ENCODE measurements at regions not wholly inside any gene's neighbourhood (a gene's known extent, or its start where the extent isn't known, plus 50 kb on each side); places are given as distances from the start of the nearest gene placed in this dataset.
"Not testable (repeated sequence)": the region's sequence is repeated elsewhere in the genome, so short reads cannot be mapped to it uniquely, and the experiment has no call there.

DNA sequence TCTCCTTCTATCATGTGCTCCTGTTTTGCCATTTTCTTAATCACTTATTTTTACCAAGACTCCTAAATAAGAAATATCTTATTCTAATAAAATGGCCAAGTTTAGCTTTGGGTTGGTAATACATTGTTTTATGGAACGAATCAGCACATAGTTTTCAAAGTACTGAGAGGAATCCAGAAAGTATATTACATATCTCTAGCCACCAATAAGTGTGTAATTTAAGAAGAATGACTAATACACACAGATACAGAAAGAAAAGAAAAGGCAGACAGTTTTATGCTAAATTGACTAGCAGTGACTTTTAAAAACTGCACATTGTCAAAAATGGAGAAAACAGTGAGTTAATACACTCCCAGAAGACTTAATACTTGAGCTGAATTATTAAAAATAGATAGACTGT, 167.0 kb upstream of the IL15 start:
- no peak for DNase-seq
- no peaks in the 10 kb centered on the region for H3K36me3 ChIP-seq
- no peak overlapping the region for H3K27ac ChIP-seq
- intact Hi-C loops (cut with DNase I; ENCODE audit: low total_unique reads) = no loop called here
- no peak for TF ChIP-seq CTCF (IDR thresholded peaks at IDR 0.05)
- no peak overlapping the region for H3K4me3 ChIP-seq
- H3K9me3 ChIP-seq = no peaks in the 10 kb centered on the region
- no peaks in the 10 kb centered on the region for H3K27me3 ChIP-seq
- H3K4me1 ChIP-seq = peaks cover 0 to 11% (median 1%) of the 10 kb centered on the region in 4 donors

- no peaks in the 10 kb centered on the region for H3K36me3 ChIP-seq
- no peak overlapping the region for H3K27ac ChIP-seq
- no peaks in the 10 kb centered on the region for H3K27me3 ChIP-seq
- H3K4me1 ChIP-seq = peaks cover 0 to 24% (median 5%) of the 10 kb centered on the region in 4 donors
- H3K4me3 ChIP-seq = no peak overlapping the region
- intact Hi-C loops (cut with DNase I; ENCODE audit: low total_unique reads) = no loop called here
- no peak for TF ChIP-seq CTCF (IDR thresholded peaks at IDR 0.05)
- H3K9me3 ChIP-seq = no peaks in the 10 kb centered on the region
- DNase-seq = no peak
Measured at GRCh38 chr4:141473026-141473540, 163.3 kb upstream of the IL15 start.

GRCh38 chr4:141473952-141474351, 162.4 kb upstream of the IL15 start:
- no peak for DNase-seq
- intact Hi-C loops (cut with DNase I; ENCODE audit: low total_unique reads) = no loop called here
- Histone ChIP-seq H3K27ac (peak overlapping the region in 1 of 2 donors; percentile 29), H3K4me3 (no peak overlapping the region), H3K9me3 (no peaks in the 10 kb centered on the region), H3K27me3 (no peaks in the 10 kb centered on the region), H3K4me1 (peaks cover 0 to 24% (median 5%) of the 10 kb centered on the region in 4 donors), H3K36me3 (no peaks in the 10 kb centered on the region)
- TF ChIP-seq CTCF (IDR thresholded peaks at IDR 0.05) = no peak

- Histone ChIP-seq H3K27me3 (no peaks in the 10 kb centered on the region), H3K27ac (no peak overlapping the region), H3K36me3 (peaks cover 0 to 6% (median 0%) of the 10 kb centered on the region in 3 donors), H3K4me1 (peaks cover 0 to 3% (median 0%) of the 10 kb centered on the region in 4 donors), H3K9me3 (peaks cover 0 to 18% (median 6%) of the 10 kb centered on the region in 3 donors), H3K4me3 (no peak overlapping the region)
- no peak for DNase-seq
- intact Hi-C loops (cut with DNase I; ENCODE audit: low total_unique reads) = no loop called here
- TF ChIP-seq CTCF (IDR thresholded peaks at IDR 0.05) = no peak
Measured at GRCh38 chr4:141480950-141481349, 155.4 kb upstream of the IL15 start.

DNA sequence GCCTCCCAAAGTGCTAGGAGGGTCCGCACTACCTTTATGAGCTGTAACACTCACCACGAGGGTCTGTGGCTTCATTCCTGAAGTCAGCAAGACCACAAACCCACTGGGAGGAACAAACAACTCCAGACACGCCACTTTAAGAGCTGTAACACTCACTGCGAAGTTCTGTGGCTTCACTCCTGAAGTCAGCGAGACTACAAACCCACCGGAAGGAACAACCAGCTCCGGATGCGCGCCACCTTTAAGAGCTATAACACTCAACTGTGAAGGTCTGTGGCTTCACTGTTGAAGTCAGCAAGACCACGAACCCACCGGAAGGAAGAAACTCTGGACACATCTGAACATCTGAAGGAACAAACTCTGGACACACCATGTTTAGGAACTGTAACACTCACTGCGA, 152.1 kb upstream of the IL15 start:
- H3K4me3 ChIP-seq; H3K27me3 ChIP-seq; H3K36me3 ChIP-seq; DNase-seq; H3K27ac ChIP-seq; intact Hi-C loops (cut with DNase I; ENCODE audit: low total_unique reads): not testable (repeated sequence)
- peaks cover 0 to 18% (median 6%) of the 10 kb centered on the region in 3 donors for H3K9me3 ChIP-seq
- peaks cover 0 to 13% (median 0%) of the 10 kb centered on the region in 4 donors for H3K4me1 ChIP-seq

- no peak for TF ChIP-seq CTCF (IDR thresholded peaks at IDR 0.05)
Measured at GRCh38 chr4:141486375-141486997, 149.9 kb upstream of the IL15 start.

More at GRCh38 chr4:141486375-141486997, 149.9 kb upstream of the IL15 start:
- DNase-seq = no peak
- H3K9me3 ChIP-seq = peaks cover 0 to 4% (median 4%) of the 10 kb centered on the region in 3 donors
- peak overlapping the region in 1 of 2 donors; percentile 14 for H3K4me3 ChIP-seq
- intact Hi-C loops (cut with DNase I; ENCODE audit: low total_unique reads) = no loop called here
- H3K27me3 ChIP-seq = no peaks in the 10 kb centered on the region
- H3K36me3 ChIP-seq = no peaks in the 10 kb centered on the region
- H3K27ac ChIP-seq = peak overlapping the region in 1 of 2 donors; percentile 6
- peaks cover 0 to 13% (median 0%) of the 10 kb centered on the region in 4 donors for H3K4me1 ChIP-seq
